NOMO-1 treated with dmso at 0.1 percent for 144 hours (cell line): ENCODE measurements at regions not wholly inside any gene's neighbourhood (a gene's known extent, or its start where the extent isn't known, plus 50 kb on each side); places are given as distances from the start of the nearest gene placed in this dataset.

Experiments
- DNase-seq: peaks from one replicate; lab custom pipeline; 2025; ENCODE audit not compliant: unreplicated experiment; lab: John Stamatoyannopoulos, UW

DNA sequence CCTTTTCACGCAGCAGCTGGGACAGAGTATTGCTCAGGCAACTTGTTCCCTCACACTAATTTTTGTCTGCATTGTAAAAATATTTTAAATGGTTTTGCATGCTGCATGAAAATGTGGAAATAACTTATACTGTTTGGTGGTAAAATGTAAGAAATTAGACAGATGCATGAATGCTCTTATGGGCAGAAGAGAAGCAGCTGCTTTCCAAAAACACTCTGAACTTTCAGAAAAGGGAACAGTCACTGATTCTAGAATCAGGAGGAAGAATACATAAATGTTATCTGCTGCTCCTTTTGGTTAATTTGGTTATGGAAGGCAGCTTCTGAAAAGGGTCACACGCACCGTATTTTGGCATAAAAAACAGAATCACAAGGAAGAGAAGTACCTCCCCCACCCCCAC is 87.0 kb upstream of the RUNX1 start:
- DNase-seq, result no peak

- DNase-seq, result no peak
These were observed 86.4 kb upstream of the RUNX1 start for GRCh38 chr21:35135481-35135880.

- DNase-seq, result no peak
These were observed 85.2 kb upstream of the RUNX1 start for GRCh38 chr21:35134309-35134708.

GRCh38 chr21:35128536-35128935 is 79.4 kb upstream of the RUNX1 start:
- no peak for DNase-seq

DNA sequence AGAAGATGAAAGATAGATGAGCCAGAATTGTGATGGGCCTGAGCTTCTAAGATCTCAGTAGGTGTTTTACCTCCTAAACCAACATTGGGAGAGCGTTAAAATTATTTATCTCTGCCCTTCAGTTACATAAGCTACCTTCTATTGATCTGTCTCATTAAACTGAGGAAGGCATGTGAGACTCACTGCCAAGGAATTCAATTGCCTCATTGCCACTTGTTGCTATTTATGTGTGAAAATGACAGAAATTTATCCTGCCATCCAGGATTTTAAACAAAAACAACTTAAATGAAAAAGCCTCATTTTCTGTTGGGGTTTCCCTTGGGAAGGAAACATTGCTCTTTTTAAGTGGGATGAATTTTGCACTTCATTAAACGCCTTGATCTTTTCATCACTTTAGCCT is 78.7 kb upstream of the RUNX1 start:
- DNase-seq, result no peak

DNA sequence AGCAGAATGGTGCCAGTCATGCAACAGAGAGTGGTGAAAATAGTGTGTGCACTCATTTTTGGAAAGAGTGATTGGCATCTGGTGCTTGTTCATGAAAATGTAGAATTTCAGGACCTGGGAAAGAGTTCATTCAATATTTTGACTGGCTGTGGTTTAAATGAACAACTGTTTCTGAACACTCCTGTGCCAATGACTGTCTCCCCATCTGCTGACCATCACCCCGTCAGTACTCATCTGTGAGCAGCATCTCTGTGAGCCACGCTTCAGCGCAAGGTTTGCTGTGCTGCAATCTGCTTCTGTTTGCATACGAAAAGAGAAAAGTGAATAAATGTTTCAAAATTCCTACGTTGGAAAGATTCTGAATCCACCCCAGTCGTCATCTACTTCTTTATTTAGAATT is 77.9 kb upstream of the RUNX1 start:
- no peak for DNase-seq

DNA sequence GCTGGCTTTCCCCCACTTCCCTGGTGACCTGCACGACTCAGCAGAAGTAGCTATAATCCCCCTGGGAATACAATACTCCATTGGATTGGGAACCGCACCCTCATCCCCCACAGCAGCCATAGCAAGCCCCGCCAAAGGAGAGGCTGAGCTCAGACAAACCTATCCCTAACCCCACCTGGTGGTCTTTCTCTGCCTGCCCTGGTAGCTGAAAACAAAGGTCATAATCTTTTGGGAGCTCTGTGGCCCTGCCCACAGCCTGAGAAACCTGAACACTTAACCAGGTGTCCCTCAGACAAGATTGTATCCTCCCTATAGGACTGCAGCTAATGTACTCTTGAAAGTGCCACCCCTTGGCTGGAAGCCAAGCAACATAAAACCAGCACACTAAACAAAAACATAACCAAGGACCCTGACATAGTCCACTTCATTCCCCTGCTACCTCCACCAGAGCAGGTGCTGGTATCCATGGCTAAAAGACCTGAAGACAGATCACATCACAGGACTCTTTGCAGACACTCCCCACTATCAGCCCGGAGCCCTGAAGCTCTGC is 71.6 kb upstream of the RUNX1 start:
- no peak for DNase-seq

GRCh38 chr21:35119501-35120047 is 70.5 kb upstream of the RUNX1 start:
- DNase-seq, result no peak

GRCh38 chr21:35116777-35117176 is 67.7 kb upstream of the RUNX1 start:
- DNase-seq, result no peak

DNA sequence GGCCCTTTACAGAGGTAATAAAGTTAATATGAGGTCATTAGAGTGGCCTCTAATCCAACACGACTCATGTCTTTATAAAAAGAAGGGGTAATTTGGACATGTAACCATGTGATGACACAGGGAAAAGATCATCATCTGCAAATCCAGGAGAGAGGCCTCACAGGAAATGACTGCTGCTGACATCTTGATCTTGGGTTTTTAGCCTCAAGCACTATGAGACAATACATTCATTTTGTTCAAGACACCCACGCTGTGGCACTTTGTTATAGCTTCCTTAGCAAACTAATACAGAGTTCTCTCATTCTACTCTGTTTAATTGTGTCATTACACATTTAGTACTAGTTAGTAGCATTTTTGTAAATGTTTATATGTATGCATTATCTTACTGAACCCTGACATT is 64.0 kb upstream of the RUNX1 start:
- DNase-seq, result no peak

DNA sequence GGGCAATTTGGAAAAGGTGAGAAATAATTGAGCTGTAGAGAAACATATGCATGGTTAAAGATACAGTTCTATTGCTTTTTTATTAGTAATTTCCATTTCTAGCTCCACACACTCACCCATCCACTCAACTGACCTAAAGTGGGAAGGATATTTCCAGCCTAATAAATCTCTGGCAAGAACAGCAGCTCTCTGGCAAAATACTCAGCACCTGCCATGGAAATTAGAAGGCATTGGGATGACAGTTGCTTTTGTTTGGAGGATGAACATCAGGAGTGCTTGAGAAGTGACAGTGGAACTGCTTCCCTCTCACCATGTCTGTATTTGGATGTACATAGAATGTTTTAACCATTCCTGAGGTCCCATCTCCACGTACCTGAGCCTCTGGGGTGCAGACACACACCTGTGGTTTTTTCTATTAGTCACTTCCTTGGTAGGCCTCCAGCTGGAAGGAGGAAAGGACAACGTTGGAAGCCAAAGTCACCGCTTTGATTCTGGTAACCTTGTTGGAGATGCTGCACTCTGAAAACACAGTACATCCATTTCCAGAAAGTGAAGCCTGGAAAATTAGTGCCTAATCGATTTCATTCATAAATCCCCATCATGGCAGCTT is 62.3 kb upstream of the RUNX1 start:
- no peak for DNase-seq

DNA sequence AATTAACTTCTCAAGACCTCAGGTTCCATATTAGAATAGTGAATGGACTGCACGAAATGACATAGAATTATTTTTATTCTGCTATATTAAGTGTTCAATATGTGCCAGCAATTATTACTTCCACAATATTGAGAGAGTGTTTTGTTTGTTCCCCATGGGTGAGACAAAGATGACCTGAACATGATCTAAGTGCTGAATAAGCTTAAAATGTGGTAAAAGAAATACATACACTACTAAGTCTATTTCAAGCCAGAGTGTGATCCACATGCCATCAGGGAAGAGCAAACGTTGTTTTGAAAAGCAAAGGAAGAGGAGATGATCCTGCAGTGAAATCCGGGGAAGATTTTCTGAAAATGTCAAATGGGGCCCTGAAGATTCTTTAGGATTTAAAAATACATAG is 59.8 kb upstream of the RUNX1 start:
- DNase-seq, result no peak

DNA sequence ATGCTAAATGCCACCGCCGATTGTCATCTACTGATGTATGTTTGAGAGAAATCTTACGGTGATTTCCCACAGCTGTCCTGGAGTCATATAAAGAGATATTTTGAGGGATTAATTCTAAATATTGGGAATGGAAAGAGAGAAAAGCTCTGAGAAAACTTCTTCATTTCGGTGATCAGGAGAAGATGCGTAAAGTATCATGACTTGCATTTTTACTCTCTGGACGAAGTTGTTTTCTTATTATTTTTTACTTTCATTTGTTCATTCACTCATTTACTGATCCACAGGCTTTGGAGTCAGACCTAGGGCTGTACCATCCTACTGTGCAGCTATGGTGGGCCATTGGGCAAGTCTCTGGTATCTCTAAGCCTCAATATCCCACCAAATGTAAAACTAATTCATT is 58.4 kb upstream of the RUNX1 start:
- DNase-seq, result no peak

- DNase-seq, result no peak
These were observed 57.2 kb upstream of the RUNX1 start for GRCh38 chr21:35106246-35106835.

DNA sequence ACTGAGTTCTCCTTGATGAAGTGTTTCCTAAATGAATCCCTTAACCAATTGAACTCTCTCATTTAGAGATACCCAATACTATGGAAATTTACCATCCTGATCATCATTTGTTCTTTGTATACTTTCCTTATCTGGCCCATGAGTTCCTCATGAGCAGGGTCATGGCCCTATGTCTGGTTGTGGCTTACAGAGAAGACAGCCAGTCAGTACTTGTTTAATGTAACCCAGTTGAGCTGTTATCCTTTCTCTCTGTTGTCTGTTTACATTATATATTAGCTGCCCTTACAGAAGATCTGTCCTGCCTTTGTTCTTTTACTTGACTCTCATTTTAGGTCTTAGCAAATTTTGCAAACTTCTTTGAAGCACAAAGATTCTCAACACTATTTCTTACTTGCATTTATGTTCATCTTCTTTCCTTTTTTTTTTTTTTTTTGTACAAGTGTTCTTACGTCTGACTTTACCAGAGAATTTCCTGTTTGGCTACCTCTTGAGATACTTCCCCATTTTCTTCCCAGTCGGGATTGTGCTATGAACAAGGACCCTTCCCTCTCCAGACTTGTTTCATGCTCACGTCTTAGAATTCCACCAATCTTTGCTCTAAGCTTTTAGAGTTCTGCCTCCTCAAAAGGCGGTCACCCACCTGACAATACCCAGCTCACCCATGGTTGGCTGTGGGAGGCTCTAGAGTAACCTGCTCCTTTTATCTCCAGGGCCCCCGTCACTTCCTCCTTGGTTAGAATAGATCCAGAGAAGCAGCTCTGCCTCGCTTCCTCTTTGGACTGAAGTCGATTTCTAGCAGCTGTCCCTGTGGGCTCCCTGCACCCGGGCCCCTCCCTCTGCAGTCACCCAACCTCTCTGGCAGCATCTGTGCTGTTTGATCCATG is 53.6 kb upstream of the RUNX1 start:
- peak; percentile 84 for DNase-seq

DNA sequence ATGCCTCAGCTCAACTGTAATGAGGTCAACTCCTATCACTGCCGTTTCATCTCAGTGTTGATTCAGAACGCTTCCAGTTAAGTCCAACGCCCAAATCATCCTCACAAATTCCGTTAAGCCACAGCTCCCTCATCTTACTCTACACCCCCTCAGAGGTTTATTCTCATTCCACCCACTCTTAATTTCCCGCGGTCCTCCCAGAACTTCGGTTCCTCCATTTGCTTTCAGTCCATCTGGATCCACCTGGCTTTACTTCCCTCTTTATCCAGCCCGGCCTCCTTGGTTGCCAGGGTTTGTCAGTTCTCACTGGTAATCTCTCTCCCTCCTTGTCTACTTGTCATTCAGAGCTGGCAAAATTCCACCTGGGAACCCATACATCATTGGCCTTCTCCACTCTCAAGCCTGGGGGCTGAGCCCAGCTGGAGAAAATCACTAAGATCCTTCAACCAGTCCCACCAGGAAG is 51.3 kb upstream of the RUNX1 start:
- no peak for DNase-seq

DNA sequence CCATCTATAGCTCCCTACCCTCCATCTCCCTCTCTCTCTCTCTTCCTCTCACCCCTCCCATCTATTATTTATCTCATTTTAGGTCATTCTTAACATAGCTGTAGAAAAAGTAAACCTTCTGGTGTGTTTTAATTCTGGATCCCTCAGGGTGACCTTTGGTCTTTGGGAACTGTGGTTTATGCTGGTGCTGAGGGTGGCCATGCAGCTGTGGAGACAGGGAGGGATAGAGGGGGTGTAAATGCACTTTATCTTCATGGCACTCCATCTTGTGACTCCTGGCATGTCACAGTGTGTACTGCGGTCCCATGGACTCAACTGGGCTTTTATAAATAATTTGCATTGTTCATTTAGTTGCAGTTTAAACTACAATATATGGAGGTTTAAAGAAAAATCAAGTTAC is 50.2 kb upstream of the RUNX1 start:
- no peak for DNase-seq
